Endothelial cell of umbilical vein (primary cell): ENCODE measurements at regions not wholly inside any gene's neighbourhood (a gene's known extent, or its start where the extent isn't known, plus 50 kb on each side); places are given as distances from the start of the nearest gene placed in this dataset.

Source experiments
- BruUV-seq: library from RNA; stranded (reverse); fragments of 400-500 nt; replicated peaks from 2 replicates; lab custom pipeline; 2021; lab: Mats Ljungman, UMichigan
- CTCF ChIA-PET: fragments of 300-600, 350-600 bp; sonication (Branson Sonifier 250); formaldehyde crosslinking; loops from one replicate; lab custom pipeline; 2021; ENCODE audit warnings: antibody characterized with exemption, inconsistent platforms; lab: Charles Lee
- POLR2A ChIA-PET: fragments of 300-600, 350-600 bp; sonication (Branson Sonifier 250); formaldehyde crosslinking; loops from one replicate; lab custom pipeline; 2021; ENCODE audit warnings: antibody characterized with exemption, inconsistent platforms; lab: Charles Lee
- DNase-seq: peaks from one replicate; pipeline ENCODE4 v3.0.0-alpha.2; 2011; ENCODE audit warnings: low read depth, low spot score
- FAIRE-seq: peaks from 2 replicates; lab custom pipeline; 2011; peaks lifted over from hg19 to GRCh38; lab: Jason Lieb, UNC
- H2AFZ ChIP-seq: 2 replicates; pipeline ENCODE4 v1.6.0; 2012; ENCODE audit warnings: low read depth, low read length, control low read depth, inconsistent platforms
- H3K27ac ChIP-seq: 2 replicates; pipeline ENCODE4 v1.5.1; 2011; ENCODE audit warnings: low read depth, mild to moderate bottlenecking, control low read depth, low read length, moderate library complexity; ENCODE audit not compliant: insufficient read depth
- H3K27me3 ChIP-seq, 2 experiments: 2 replicates each; pipeline versions ENCODE4 v1.6.0 to v1.6.1; 2011; ENCODE audit warnings: low read length in 2 of 2, mixed read lengths in 1 of 2; ENCODE audit not compliant: control insufficient read depth in 2 of 2, insufficient read depth in 2 of 2
- H3K36me3 ChIP-seq, 2 experiments: 2 replicates in 1 of 2; 3 replicates in 1 of 2; pipeline ENCODE4 v1.5.1; 2011; ENCODE audit warnings: low read length in 2 of 2, mild to moderate bottlenecking in 1 of 2, moderate library complexity in 1 of 2; ENCODE audit not compliant: control insufficient read depth in 2 of 2, insufficient read depth in 2 of 2; ENCODE audit errors: extremely low read depth in 1 of 2
- H3K4me1 ChIP-seq: 3 replicates; pipeline ENCODE4 v1.5.1; 2011; ENCODE audit warnings: mild to moderate bottlenecking, low read length; ENCODE audit not compliant: control insufficient read depth, insufficient read depth; ENCODE audit errors: extremely low read depth
- H3K4me2 ChIP-seq: 2 replicates; pipeline ENCODE4 v1.6.1; 2011; ENCODE audit warnings: low read length, control low read depth, mixed read lengths; ENCODE audit not compliant: insufficient read depth
- H3K4me3 ChIP-seq, 3 experiments: fragments of 200-600 bp in 1 of 3; sonication (generic), shearing (Covaris generic) in 1 of 3; replicated peaks in 1 of 3; 2 replicates each; pipeline ENCODE4 v1.5.1; 2011 to 2016; ENCODE audit warnings: control low read depth in 3 of 3, low read length in 3 of 3, mild to moderate bottlenecking in 2 of 3, inconsistent platforms in 1 of 3, low read depth in 1 of 3, moderate library complexity in 1 of 3; ENCODE audit not compliant: insufficient read depth in 1 of 3
- H3K79me2 ChIP-seq: 2 replicates; pipeline ENCODE4 v1.6.0; 2012; ENCODE audit warnings: low read length, inconsistent platforms; ENCODE audit not compliant: control insufficient read depth, insufficient read depth
- H3K9ac ChIP-seq: replicated peaks from 2 replicates; pipeline ENCODE3; 2011; ENCODE audit warnings: low read length, control low read depth; ENCODE audit not compliant: insufficient read depth; ENCODE audit errors: extremely low read depth
- H3K9me1 ChIP-seq: replicated peaks from 3 replicates; pipeline ENCODE4 v1.6.0; 2011; ENCODE audit warnings: mild to moderate bottlenecking, low read length; ENCODE audit not compliant: control insufficient read depth, insufficient read depth; ENCODE audit errors: extremely low read depth
- H3K9me3 ChIP-seq: replicated peaks from 2 replicates; pipeline ENCODE4 v1.5.1; 2012; ENCODE audit warnings: low read length, inconsistent platforms; ENCODE audit not compliant: control insufficient read depth, insufficient read depth
- H4K20me1 ChIP-seq: replicated peaks from 2 replicates; pipeline ENCODE3; 2011; ENCODE audit warnings: mild to moderate bottlenecking, low read length; ENCODE audit not compliant: control insufficient read depth, insufficient read depth; ENCODE audit errors: extremely low read depth
- CTCF ChIP-seq, 2 donors: IDR thresholded peaks; 1 replicate in 1 of 2; 2 replicates in 1 of 2; pipeline ENCODE4 v1.5.1; 2011; ENCODE audit warnings: low read length in 2 of 2, mild to moderate bottlenecking in 2 of 2, moderate library complexity in 2 of 2, control low read depth in 1 of 2, inconsistent platforms in 1 of 2, low read depth in 1 of 2; ENCODE audit not compliant: insufficient read depth in 1 of 2; ENCODE audit errors: extremely low read depth in 1 of 2
- EZH2 ChIP-seq: IDR thresholded peaks from 2 replicates; pipeline ENCODE4 v1.6.1; 2012; ENCODE audit warnings: borderline replicate concordance, low read depth, mild to moderate bottlenecking, moderate library complexity, low read length, inconsistent platforms; ENCODE audit not compliant: severe bottlenecking
- FOS ChIP-seq: IDR thresholded peaks from 2 replicates; pipeline ENCODE4 v1.6.1; 2011; ENCODE audit warnings: mild to moderate bottlenecking, low read length, moderate library complexity, borderline replicate concordance; ENCODE audit not compliant: insufficient read depth
- GATA2 ChIP-seq: IDR thresholded peaks from 2 replicates; pipeline ENCODE4 v1.7.0; 2011; ENCODE audit warnings: low read depth, mild to moderate bottlenecking, moderate library complexity, mixed read lengths, low read length; ENCODE audit not compliant: insufficient read length, insufficient read depth
- JUN ChIP-seq: IDR thresholded peaks from 2 replicates; pipeline ENCODE4 v1.6.1; 2011; ENCODE audit warnings: borderline replicate concordance, low read depth; ENCODE audit not compliant: insufficient read length, insufficient read depth
- MAX ChIP-seq: IDR thresholded peaks from 2 replicates; pipeline ENCODE4 v1.6.1; 2011; ENCODE audit not compliant: insufficient read depth, insufficient read length
- MYC ChIP-seq: IDR thresholded peaks from one replicate; pipeline ENCODE4 v1.6.1; 2011; ENCODE audit warnings: mild to moderate bottlenecking, low read depth, low read length
- POLR2A ChIP-seq: IDR thresholded peaks from 2 replicates; pipeline ENCODE4 v1.6.1; 2012; ENCODE audit warnings: low read depth, mild to moderate bottlenecking, control low read depth, low read length
- POLR2AphosphoS5 ChIP-seq: IDR thresholded peaks from 2 replicates; pipeline ENCODE4 v1.6.1; 2012; ENCODE audit warnings: low read depth, mild to moderate bottlenecking, control low read depth, low read length, moderate library complexity; ENCODE audit not compliant: insufficient read depth
- dilution Hi-C: fragments of 300-500 bp; cut with MboI; formaldehyde crosslinking; loops from one replicate; pipeline ENCODE4 v1.15.0; 2019; ENCODE audit warnings: low sequenced_read_pairs; ENCODE audit not compliant: extremely low pct_ligation_motif_present
- intact Hi-C: fragments of 100-400 bp; cut with micrococcal nuclease; formaldehyde crosslinking; loops from one replicate; pipeline ENCODE4 v1.10.0; 2022

GRCh38 chr16:61579195-61579594 is 457.0 kb downstream of the CDH8 start:
- Histone ChIP-seq H3K79me2 (no peaks in the 10 kb centered on the region), H3K9ac (no peak overlapping the region), H3K27me3 (no peaks in the 10 kb centered on the region), H3K4me1 (no peaks in the 10 kb centered on the region), H3K9me1 (no peaks in the 10 kb centered on the region), H3K27ac (no peak overlapping the region), H4K20me1 (no peaks in the 10 kb centered on the region), H3K4me2 (no peak overlapping the region), H3K4me3 (no peak overlapping the region), H3K36me3 (no peaks in the 10 kb centered on the region), H2AFZ (no peak overlapping the region), H3K9me3 (peaks cover 4% of the 10 kb centered on the region)
- no peak for DNase-seq
- no TSS peak for BruUV-seq
- ChIA-PET CTCF (no interaction called here), POLR2A (no interaction called here)
- TF ChIP-seq GATA2 = no peak
- TF ChIP-seq JUN = no peak
- no peak for TF ChIP-seq MAX
- TF ChIP-seq FOS = no peak
- TF ChIP-seq POLR2AphosphoS5 = no peak
- no peak for TF ChIP-seq EZH2
- no peak for TF ChIP-seq MYC
- dilution Hi-C loops (no loop called here), intact Hi-C loops (no loop called here)
- FAIRE-seq = no peak

- Histone ChIP-seq H3K9me1 (no peaks in the 10 kb centered on the region), H2AFZ (no peak overlapping the region), H3K4me1 (no peaks in the 10 kb centered on the region), H4K20me1 (no peaks in the 10 kb centered on the region), H3K36me3 (no peaks in the 10 kb centered on the region), H3K9ac (no peak overlapping the region), H3K9me3 (peaks cover 4% of the 10 kb centered on the region), H3K4me3 (no peak overlapping the region), H3K4me2 (no peak overlapping the region), H3K79me2 (no peaks in the 10 kb centered on the region), H3K27me3 (no peaks in the 10 kb centered on the region), H3K27ac (no peak overlapping the region)
- no peak for TF ChIP-seq GATA2
- TF ChIP-seq EZH2 = no peak
- TF ChIP-seq MYC = no peak
- TF ChIP-seq MAX = no peak
- no peak for TF ChIP-seq POLR2AphosphoS5
- no peak for TF ChIP-seq POLR2A
- no peak for TF ChIP-seq CTCF (IDR thresholded peaks at IDR 0.05; ENCODE audit: extremely low read depth in 1 of 2, insufficient read depth in 1 of 2, low read depth in 1 of 2, low read length in 2 of 2)
- CTCF ChIA-PET = no interaction called here
- dilution Hi-C loops (no loop called here), intact Hi-C loops (no loop called here)
- BruUV-seq = no TSS peak
- no peak for FAIRE-seq
- DNase-seq = no peak
- POLR2A ChIA-PET = no interaction called here
Measured at GRCh38 chr16:61576476-61576875, 459.8 kb downstream of the CDH8 start.
